Loucy (cell line): ENCODE measurements at regions not wholly inside any gene's neighbourhood (a gene's known extent, or its start where the extent isn't known, plus 50 kb on each side); places are given as distances from the start of the nearest gene placed in this dataset.
A peak's percentile ranks its signal among the peaks of the same experiment; 100 is the strongest.

Experiments used
- CTCF ChIP-seq: fragments of 200-600 bp; sonication (generic); conservative IDR thresholded peaks from 2 replicates; pipeline ENCODE4 v1.5.1; 2014; ENCODE audit warnings: mild to moderate bottlenecking, antibody characterized with exemption, low read length
- EZH2phosphoT487 ChIP-seq: fragments of 200-600 bp; IDR thresholded peaks from 2 replicates; pipeline ENCODE4 v1.6.1; 2018; ENCODE audit warnings: antibody characterized with exemption, mild to moderate bottlenecking, moderate library complexity, borderline replicate concordance

GRCh38 chr16:86252596-86252995, 257.7 kb upstream of the FOXF1 start:
- peak; percentile 50 for TF ChIP-seq CTCF
- TF ChIP-seq EZH2phosphoT487: no peak
